Spleen (tissue), 11 donors: ENCODE measurements at regions not wholly inside any gene's neighbourhood (a gene's known extent, or its start where the extent isn't known, plus 50 kb on each side); places are given as distances from the start of the nearest gene placed in this dataset.

Source experiments
- DNase-seq: peaks from one replicate; pipeline ENCODE4 v3.0.0-alpha.2; 2020
- H3K27ac ChIP-seq, 8 donors: fragments of 200-600 bp; sonication (generic) in 7 of 8; 1 replicate in 4 of 8; 2 replicates in 4 of 8; pipeline versions ENCODE4 v1.5.0 to v1.8.0; 2016 to 2021; ENCODE audit warnings: inconsistent platforms in 4 of 8, mild to moderate bottlenecking in 4 of 8, moderate library complexity in 1 of 8
- H3K27me3 ChIP-seq, 7 donors: fragments of 200-600 bp; sonication (generic) in 6 of 7; replicated peaks in 1 of 7; 1 replicate in 4 of 7; 2 replicates in 3 of 7; pipeline versions ENCODE4 v1.5.0 to v1.8.0; 2016 to 2021; ENCODE audit warnings: inconsistent platforms in 3 of 7, mild to moderate bottlenecking in 1 of 7
- H3K36me3 ChIP-seq, 6 donors: fragments of 200-600 bp; sonication (generic) in 5 of 6; 1 replicate in 4 of 6; 2 replicates in 2 of 6; pipeline versions ENCODE4 v1.5.0 to v1.8.0; 2016 to 2021; ENCODE audit warnings: inconsistent platforms in 2 of 6
- H3K4me1 ChIP-seq, 6 donors: fragments of 200-600 bp; sonication (generic) in 5 of 6; 1 replicate in 3 of 6; 2 replicates in 3 of 6; pipeline versions ENCODE4 v1.5.0 to v1.8.0; 2016 to 2021; ENCODE audit warnings: inconsistent platforms in 3 of 6
- H3K4me3 ChIP-seq, 8 donors: fragments of 200-600 bp; sonication (generic) in 7 of 8; 1 replicate in 4 of 8; 2 replicates in 4 of 8; pipeline versions ENCODE4 v1.5.0 to v1.8.0; 2016 to 2021; ENCODE audit warnings: inconsistent platforms in 4 of 8, mild to moderate bottlenecking in 4 of 8, moderate library complexity in 2 of 8
- H3K9me3 ChIP-seq, 8 donors: fragments of 200-600 bp; sonication (generic) in 7 of 8; 1 replicate in 4 of 8; 2 replicates in 4 of 8; pipeline versions ENCODE4 v1.5.0 to v1.8.0; 2016 to 2021; ENCODE audit warnings: inconsistent platforms in 4 of 8
- POLR2A ChIP-seq, 3 donors: fragments of 450-650 bp; IDR thresholded peaks; one replicate each; pipeline ENCODE4 v1.5.1; 2017; ENCODE audit warnings: antibody characterized with exemption in 3 of 3, mild to moderate bottlenecking in 1 of 3
- POLR2AphosphoS5 ChIP-seq, 3 donors: sonication (generic); formaldehyde crosslinking; IDR thresholded peaks; one replicate each; pipeline ENCODE4 v1.5.1; 2017; ENCODE audit warnings: antibody characterized with exemption in 3 of 3
- WGBS, 5 donors: extraction: QIAGEN DNeasy Blood & Tissue Kit in 3 of 5; methylation state at CpG; one replicate each; pipeline versions ENCODE4 v1.1.5 to v1.1.7; 2013 to 2018; 5-methylcytosine and 5-hydroxymethylcytosine counted together
- intact Hi-C: fragments of 100-400 bp; cut with DNase I; formaldehyde crosslinking; loops from one replicate; pipeline ENCODE4 v1.15.0; 2023; ENCODE audit warnings: low total_unique reads
- TF ChIP-seq, protein P1 (sequence below), 11 experiments: fragments of 200-600 bp in 7 of 11; fragments of 450-650 bp in 4 of 11; sonication (generic) in 4 of 11; IDR thresholded peaks in 8 of 11; conservative IDR thresholded peaks in 3 of 11; 1 replicate in 7 of 11; 2 replicates in 4 of 11; pipeline versions ENCODE4 v1.4.0 to v1.8.0; 2016 to 2021; ENCODE audit warnings: antibody characterized with exemption in 11 of 11, inconsistent platforms in 4 of 11, mild to moderate bottlenecking in 1 of 11
- donor health status: healthy with polysubstance abuse.
- donor health status: DM: no; HTN: no; CAD: no; lungs with moderate emphysema.
- donor health status: DM: no; HTN: no; CAD: no.
- donor health status: Bipolar disorder and iron deficiency.
- donor health status: healthy.
- donor health status: DM: no; HTN: no; CAD: no.
- donor health status: DM: yes; HTN: yes; CAD: no.

DNA sequence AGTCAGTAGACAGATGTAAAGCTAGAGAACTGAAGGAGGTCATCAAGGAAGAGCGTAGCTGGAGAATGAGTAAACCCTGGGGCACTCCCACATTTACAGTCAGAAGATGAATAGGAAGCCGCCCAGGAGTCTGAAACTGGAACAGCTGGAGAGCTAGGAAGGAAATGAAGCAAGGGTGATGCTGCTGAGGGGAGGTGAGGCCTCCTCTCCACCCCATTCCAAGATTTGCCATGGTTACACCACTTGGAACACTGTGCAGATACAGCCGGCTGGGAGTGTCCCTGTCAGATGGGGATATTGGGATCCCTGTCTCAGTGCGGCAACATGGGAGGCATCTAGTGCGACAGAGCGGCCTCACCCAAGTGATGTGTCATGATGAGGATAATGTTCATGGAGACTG is 51.8 kb upstream of the GPI start:
- Histone ChIP-seq H3K36me3 (peaks cover 0 to 5% (median 0%) of the 10 kb centered on the region in 6 donors), H3K4me1 (peaks cover 27 to 89% (median 70%) of the 10 kb centered on the region in 6 donors), H3K4me3 (no peak overlapping the region), H3K9me3 (no peaks in the 10 kb centered on the region), H3K27me3 (no peaks in the 10 kb centered on the region), H3K27ac (peak overlapping the region in 2 of 8 donors; percentile 5 to 69)
- no peak for DNase-seq
- TF ChIP-seq POLR2A (IDR thresholded peaks at IDR 0.05): no peak
- TF ChIP-seq POLR2AphosphoS5 (IDR thresholded peaks at IDR 0.05): no peak
- TF ChIP-seq, protein P1, sequence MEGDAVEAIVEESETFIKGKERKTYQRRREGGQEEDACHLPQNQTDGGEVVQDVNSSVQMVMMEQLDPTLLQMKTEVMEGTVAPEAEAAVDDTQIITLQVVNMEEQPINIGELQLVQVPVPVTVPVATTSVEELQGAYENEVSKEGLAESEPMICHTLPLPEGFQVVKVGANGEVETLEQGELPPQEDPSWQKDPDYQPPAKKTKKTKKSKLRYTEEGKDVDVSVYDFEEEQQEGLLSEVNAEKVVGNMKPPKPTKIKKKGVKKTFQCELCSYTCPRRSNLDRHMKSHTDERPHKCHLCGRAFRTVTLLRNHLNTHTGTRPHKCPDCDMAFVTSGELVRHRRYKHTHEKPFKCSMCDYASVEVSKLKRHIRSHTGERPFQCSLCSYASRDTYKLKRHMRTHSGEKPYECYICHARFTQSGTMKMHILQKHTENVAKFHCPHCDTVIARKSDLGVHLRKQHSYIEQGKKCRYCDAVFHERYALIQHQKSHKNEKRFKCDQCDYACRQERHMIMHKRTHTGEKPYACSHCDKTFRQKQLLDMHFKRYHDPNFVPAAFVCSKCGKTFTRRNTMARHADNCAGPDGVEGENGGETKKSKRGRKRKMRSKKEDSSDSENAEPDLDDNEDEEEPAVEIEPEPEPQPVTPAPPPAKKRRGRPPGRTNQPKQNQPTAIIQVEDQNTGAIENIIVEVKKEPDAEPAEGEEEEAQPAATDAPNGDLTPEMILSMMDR (IDR thresholded peaks at IDR 0.05 in 8 of 11, conservative IDR thresholded peaks at IDR 0.05 in 3 of 11): no peak
- intact Hi-C loops: no loop called here
- 77 to 88% (median 86%) methylated on average over 6 of the region's 6 CpGs for WGBS, 5 donors

DNA sequence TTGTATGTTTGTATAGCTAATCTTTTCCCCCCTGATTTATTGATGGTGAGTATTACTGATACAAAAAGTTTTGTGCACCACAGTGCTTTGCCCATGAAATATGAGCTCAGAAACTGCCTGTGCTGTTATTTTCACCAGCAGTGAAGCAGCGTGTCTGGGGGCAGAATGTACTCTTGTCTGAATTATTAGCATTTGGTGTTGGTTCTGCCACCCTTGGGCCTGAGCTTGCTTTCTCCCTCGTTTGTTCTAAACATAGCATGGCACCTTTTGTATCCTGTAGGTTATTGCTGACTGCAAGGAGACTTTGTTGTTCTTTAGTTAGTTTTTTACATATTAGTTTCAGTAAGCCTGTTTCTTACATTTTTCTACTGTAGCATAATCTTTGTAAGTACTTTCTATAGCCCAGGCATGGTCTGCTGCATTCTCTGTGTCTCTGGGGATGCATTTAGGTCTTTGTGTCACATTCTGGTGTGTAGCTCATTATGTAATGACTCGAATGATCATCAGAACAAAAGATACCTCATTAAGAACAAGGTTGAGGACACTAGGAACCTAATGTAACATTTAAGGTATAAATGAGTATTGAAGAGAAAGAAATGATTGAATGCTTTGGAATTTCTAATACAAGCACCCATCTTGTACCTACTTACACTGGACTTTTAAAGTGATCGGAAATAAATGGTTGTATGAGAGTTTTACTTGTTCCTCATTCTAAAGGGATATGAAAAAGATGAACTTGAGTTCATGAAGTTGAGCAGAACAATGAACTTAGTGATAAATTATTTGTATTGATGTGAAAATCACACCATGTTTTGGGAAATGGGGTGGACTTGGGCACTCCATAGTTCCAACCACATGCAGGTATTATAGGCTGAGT is 50.3 kb upstream of the GPI start:
- intact Hi-C loops: no loop called here
- TF ChIP-seq, protein P1 (IDR thresholded peaks at IDR 0.05 in 8 of 11, conservative IDR thresholded peaks at IDR 0.05 in 3 of 11): no peak
- no peak for TF ChIP-seq POLR2AphosphoS5 (IDR thresholded peaks at IDR 0.05)
- TF ChIP-seq POLR2A (IDR thresholded peaks at IDR 0.05): no peak
- Histone ChIP-seq H3K27me3 (no peaks in the 10 kb centered on the region), H3K27ac (peak overlapping the region in 4 of 8 donors; percentile 8 to 69 (median 52)), H3K36me3 (peaks cover 0 to 5% (median 0%) of the 10 kb centered on the region in 6 donors), H3K4me1 (peaks cover 22 to 85% (median 70%) of the 10 kb centered on the region in 6 donors), H3K4me3 (peak overlapping the region in 1 of 8 donors; percentile 5), H3K9me3 (no peaks in the 10 kb centered on the region)
- 56 to 77% (median 69%) methylated on average over 4 of the region's 4 CpGs for WGBS, 5 donors
- DNase-seq: no peak
